ENCODE measurements at regions not wholly inside any gene's neighbourhood (a gene's known extent, or its start where the extent isn't known, plus 50 kb on each side); places are given as distances from the start of the nearest gene placed in this dataset.

DNA sequence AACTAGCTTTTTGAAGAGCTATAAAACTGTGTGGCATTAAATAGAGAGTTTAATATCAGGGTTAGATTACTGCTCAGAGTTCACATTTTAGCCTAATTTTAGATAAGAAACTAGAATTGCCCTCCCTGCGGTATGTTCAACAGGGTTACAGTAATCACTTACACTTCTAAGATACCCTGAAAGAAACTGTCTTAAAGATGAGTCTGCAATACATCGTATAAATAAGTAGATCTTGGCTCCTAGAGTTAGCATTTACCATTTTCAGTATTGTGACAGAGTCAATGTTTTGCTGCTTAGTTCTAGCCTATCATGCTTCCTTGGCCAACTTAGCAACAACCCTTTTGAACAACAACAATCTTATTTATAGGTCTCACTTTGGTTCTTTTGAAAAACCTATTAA lies 217.8 kb upstream of the NDST4 start:
- H3K27me3 ChIP-seq (replicated peaks), result no peaks in the 10 kb centered on the region
- H3K36me3 ChIP-seq (replicated peaks), result no peaks in the 10 kb centered on the region
- H3K27ac ChIP-seq, result no peak overlapping the region
- no peak for DNase-seq
- TF ChIP-seq, protein P1, sequence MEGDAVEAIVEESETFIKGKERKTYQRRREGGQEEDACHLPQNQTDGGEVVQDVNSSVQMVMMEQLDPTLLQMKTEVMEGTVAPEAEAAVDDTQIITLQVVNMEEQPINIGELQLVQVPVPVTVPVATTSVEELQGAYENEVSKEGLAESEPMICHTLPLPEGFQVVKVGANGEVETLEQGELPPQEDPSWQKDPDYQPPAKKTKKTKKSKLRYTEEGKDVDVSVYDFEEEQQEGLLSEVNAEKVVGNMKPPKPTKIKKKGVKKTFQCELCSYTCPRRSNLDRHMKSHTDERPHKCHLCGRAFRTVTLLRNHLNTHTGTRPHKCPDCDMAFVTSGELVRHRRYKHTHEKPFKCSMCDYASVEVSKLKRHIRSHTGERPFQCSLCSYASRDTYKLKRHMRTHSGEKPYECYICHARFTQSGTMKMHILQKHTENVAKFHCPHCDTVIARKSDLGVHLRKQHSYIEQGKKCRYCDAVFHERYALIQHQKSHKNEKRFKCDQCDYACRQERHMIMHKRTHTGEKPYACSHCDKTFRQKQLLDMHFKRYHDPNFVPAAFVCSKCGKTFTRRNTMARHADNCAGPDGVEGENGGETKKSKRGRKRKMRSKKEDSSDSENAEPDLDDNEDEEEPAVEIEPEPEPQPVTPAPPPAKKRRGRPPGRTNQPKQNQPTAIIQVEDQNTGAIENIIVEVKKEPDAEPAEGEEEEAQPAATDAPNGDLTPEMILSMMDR (IDR thresholded peaks at IDR 0.05; ENCODE audit: low read depth, low read length, missing control alignments), result no peak
- no peak overlapping the region for H3K4me3 ChIP-seq (ENCODE audit: low read depth, low read length)
- in situ Hi-C loops (cut with HindIII; ENCODE audit: low pct_ligation_motif_present, low sequenced_read_pairs), result no loop called here

DNA sequence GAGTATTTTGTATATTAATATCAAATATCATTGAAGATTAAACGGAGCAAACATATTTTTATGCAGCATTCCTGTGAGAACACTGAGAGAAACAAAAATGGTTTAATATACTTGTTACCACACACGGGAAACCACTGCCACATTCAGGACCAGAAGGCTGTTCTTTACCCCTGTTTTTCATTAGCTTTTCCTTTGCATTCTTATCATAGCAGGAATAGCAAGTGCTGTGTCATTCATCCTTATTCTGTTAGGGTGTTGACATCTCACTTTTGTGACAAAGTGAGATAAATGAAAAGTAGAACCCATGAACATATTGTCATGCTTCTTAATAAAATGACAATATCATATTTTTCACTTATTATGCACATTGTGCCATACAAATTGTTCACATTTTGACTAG lies 212.4 kb upstream of the NDST4 start:
- TF ChIP-seq, protein P1 (IDR thresholded peaks at IDR 0.05; ENCODE audit: low read depth, low read length, missing control alignments), result no peak
- in situ Hi-C loops (cut with HindIII; ENCODE audit: low pct_ligation_motif_present, low sequenced_read_pairs), result no loop called here

DNA sequence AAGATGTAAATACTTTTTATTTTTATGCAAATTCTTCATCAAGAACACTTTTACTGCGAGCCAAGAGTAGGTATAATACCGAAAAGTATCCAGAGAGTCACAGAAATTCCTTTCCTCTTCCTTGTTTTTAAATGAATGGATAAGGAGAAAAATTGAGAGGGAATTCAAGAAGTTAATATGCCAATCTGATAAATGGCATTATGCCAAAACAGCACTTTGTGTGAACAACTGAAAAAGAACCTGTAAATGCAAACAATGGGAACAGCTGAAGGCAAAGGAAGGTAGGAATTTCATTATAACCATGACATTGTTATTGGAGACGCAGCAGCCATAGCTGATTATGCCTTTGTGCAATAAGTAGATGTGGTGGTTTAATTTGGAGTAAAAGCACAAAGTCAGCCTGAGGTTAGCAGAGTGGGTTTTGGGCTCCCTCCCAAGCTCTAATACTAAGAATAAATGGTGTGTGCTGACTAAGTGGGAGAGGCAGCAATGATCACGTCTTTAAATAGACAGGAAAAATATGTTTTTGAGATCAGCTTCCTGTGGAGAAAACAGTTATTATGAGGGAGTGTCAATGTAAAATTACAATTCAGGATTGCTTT lies 209.8 kb upstream of the NDST4 start:
- no peak overlapping the region for H3K27ac ChIP-seq
- TF ChIP-seq, protein P1 (IDR thresholded peaks at IDR 0.05; ENCODE audit: low read depth, low read length, missing control alignments), result no peak
- no peak overlapping the region for H3K4me3 ChIP-seq (ENCODE audit: low read depth, low read length)
- H3K36me3 ChIP-seq (replicated peaks), result no peaks in the 10 kb centered on the region
- in situ Hi-C loops (cut with HindIII; ENCODE audit: low pct_ligation_motif_present, low sequenced_read_pairs), result no loop called here
- no peaks in the 10 kb centered on the region for H3K27me3 ChIP-seq (replicated peaks)
- no peak for DNase-seq

More for the DNA sequence above, 212.4 kb upstream of the NDST4 start:
- Histone ChIP-seq H3K36me3 (replicated peaks) (no peaks in the 10 kb centered on the region), H3K27ac (no peak overlapping the region), H3K27me3 (replicated peaks) (no peaks in the 10 kb centered on the region), H3K4me3 (ENCODE audit: low read depth, low read length) (no peak overlapping the region)
- DNase-seq, result no peak

DNA sequence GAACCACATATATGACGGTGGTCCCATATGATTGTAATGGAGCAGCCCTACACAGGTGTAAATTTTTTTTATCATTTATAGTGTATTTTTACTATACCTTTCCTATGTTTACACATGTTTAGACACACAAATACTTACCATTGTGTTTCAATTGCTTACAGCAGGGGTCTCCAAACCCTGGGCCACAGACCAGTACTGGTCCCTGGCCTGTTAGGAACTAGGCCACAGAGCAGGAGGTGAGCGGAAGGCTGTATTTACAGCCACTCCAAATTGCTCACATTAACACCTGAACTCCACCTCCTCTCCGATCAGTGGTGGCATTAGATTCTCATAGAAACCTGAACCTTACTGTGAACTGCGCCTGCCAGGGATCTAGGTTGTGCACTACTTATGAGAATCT lies 201.8 kb upstream of the NDST4 start:
- in situ Hi-C loops (cut with HindIII; ENCODE audit: low pct_ligation_motif_present, low sequenced_read_pairs), result no loop called here
- no peaks in the 10 kb centered on the region for H3K36me3 ChIP-seq (replicated peaks)
- H3K27ac ChIP-seq, result no peak overlapping the region
- TF ChIP-seq, protein P1 (IDR thresholded peaks at IDR 0.05; ENCODE audit: low read depth, low read length, missing control alignments), result no peak
- H3K27me3 ChIP-seq (replicated peaks), result no peaks in the 10 kb centered on the region
- H3K4me3 ChIP-seq (ENCODE audit: low read depth, low read length), result no peak overlapping the region
- no peak for DNase-seq

DNA sequence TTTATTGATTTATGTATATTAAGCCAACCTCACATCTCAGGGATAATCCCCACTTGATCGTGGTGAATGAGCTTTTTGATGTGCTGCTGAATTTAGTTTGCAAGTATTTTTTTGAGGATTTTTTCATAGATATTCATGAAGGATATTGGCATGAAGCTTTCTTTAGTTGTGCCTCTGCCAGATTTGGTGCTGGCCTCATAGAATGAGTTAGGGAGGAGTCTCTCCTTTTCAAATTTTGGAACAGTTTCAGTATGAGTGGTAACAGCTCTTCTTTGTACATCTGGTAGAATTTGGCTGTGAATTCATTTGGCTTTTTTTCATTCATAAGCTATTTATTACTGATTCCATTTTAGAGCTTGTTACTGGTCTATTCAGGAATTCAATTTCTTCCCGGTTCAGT lies 197.2 kb upstream of the NDST4 start:
- Histone ChIP-seq H3K36me3 (replicated peaks) (no peaks in the 10 kb centered on the region), H3K27ac (no peak overlapping the region), H3K4me3 (ENCODE audit: low read depth, low read length) (no peak overlapping the region), H3K27me3 (replicated peaks) (no peaks in the 10 kb centered on the region)
- in situ Hi-C loops (cut with HindIII; ENCODE audit: low pct_ligation_motif_present, low sequenced_read_pairs), result no loop called here
- TF ChIP-seq, protein P1 (IDR thresholded peaks at IDR 0.05; ENCODE audit: low read depth, low read length, missing control alignments), result no peak
- no peak for DNase-seq

DNA sequence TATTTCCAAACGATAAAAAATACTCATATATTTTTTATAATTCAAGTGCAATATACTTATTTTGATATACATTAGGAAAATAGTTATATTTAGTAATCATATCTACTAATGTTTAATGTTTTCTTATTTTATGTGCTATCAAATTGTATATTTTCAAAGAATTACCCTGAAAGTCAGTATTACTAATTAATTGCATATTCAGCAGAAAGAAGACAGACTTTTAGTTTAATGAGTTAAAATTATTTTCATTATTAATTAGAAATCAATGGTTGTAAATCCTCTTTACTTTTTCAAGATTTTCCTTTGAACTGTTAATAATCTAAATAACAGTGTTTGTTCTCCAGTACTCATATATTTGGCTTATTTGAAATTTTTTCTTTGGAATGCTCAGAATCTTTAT lies 181.3 kb upstream of the NDST4 start:
- Histone ChIP-seq H3K27ac (no peak overlapping the region), H3K36me3 (replicated peaks) (no peaks in the 10 kb centered on the region), H3K4me3 (ENCODE audit: low read depth, low read length) (no peak overlapping the region), H3K27me3 (replicated peaks) (no peaks in the 10 kb centered on the region)
- no peak for DNase-seq
- in situ Hi-C loops (cut with HindIII; ENCODE audit: low pct_ligation_motif_present, low sequenced_read_pairs), result no loop called here
- TF ChIP-seq, protein P1 (IDR thresholded peaks at IDR 0.05; ENCODE audit: low read depth, low read length, missing control alignments), result no peak

Measured in brain microvascular endothelial cell (primary cell).